ENCODE measurements at regions not wholly inside any gene's neighbourhood (a gene's known extent, or its start where the extent isn't known, plus 50 kb on each side); places are given as distances from the start of the nearest gene placed in this dataset.

- no peak for DNase-seq
Observed at GRCh38 chr16:80418517-80419355, 122.1 kb upstream of the DYNLRB2 start.

GRCh38 chr16:80417706-80418271 is 123.0 kb upstream of the DYNLRB2 start:
- DNase-seq: no peak

- DNase-seq: no peak
Observed at GRCh38 chr16:80408014-80408413, 132.8 kb upstream of the DYNLRB2 start.

GRCh38 chr16:80407265-80407987 is 133.4 kb upstream of the DYNLRB2 start:
- DNase-seq: no peak

DNA sequence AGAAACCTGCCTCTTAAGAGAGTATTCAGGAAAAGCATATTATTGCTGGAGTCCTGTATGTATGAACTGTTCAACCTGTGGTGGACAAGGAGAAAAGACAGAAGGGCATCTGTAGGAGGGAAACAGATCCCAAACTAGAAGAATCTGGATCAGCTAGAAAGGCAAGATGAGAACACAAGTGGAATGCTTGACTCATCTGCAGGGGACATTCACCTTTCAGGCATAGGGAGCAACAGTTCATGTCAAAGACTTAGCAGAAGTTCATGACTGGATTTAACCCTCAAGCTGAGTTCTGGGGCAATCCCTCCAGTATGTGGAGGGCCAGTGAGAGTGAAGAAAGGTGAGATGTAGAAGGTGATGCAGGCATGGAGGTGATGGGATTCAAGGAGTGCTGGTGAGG is 135.9 kb upstream of the DYNLRB2 start:
- no peak for DNase-seq

DNA sequence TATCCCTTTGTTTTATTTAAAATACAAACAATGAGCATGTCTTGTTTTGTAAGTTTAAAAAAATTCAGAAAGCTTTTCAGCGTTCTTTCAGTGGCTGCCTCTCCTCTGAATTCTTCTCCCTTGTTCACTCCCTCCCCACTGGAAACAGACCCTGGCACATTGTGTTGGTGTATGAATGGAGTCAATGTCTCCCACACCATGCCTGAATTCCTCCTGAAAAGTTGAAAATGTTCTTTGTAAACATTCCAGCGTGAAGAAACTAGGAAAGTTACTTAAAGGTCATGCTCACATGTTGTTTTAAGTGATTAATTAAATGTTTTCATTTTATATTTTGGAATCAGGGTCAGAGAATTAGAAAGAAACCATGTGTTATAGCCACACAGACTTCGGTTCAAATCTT is 136.9 kb upstream of the DYNLRB2 start:
- DNase-seq: no peak

- no peak for DNase-seq
Observed at GRCh38 chr16:80390871-80391489, 149.8 kb upstream of the DYNLRB2 start.

DNA sequence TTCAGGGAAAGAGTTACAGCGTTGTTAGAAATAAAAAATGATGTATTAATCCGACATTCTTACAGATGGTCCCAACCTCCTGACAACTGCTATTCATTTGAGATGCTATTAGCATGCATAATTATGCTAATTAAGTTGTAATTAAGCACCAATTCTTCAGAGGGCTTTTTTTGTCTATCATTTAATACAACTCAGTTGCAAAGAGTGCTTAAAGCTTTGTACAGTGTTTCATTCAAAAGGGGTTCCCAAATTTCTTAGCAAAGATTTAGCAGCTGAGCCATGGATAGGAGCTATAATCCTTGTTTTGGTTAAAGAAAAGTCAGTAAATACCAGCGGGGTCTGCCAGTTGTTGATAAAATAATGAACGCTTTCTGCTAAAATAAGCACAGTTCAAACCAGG is 150.7 kb upstream of the DYNLRB2 start:
- no peak for DNase-seq

DNA sequence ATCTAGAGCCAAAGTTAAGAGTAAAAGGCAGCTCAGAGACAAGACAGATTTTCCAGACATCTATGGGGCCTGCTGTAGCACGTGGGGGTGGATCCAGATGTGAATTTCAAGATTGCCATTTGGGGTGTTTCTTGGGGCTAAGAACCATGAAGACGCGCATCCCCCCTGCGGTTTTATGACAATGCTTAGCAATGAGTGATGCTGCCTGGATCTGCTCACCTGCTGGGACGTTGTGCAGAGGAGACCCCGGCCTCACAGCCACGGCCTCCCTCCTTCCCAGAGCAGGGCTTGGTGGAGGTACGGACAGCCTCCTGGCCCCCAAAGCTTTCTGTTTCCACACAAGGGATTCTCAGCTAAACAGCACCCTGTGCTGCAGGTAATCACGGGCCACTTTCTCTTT is 151.5 kb upstream of the DYNLRB2 start:
- no peak for DNase-seq

DNA sequence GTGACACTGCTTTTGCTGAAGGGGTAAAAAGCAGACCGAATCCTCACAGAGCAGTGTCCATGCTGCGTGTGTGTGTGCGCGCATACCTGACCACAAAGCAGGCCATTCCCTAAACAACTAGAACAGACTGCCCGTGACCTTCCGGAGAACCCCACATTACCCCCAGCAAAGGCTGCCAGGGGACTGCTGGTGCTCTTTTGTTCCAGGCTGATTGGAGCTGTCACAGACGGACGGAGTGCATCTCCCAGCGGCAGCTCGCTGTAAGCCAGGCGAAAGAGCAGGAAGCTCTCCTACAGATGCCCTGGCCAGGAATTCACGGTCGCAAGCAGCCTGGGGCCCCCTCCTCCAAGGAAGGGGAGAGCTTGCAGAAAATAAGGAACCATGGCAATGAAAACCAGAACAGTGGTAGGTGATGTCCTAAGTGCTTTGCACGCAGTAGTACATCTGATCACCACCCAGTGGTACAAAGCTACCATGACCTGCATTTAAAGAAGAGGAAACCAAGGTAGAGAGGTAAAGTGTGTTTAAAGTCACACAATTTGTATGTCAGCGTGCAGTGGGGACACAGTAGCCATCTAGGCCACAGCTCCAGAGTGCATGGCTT is 153.4 kb upstream of the DYNLRB2 start:
- no peak for DNase-seq

- no peak for DNase-seq
Observed at GRCh38 chr16:80384862-80385261, 155.9 kb upstream of the DYNLRB2 start.

GRCh38 chr16:80380514-80380913 is 160.3 kb upstream of the DYNLRB2 start:
- no peak for DNase-seq

DNA sequence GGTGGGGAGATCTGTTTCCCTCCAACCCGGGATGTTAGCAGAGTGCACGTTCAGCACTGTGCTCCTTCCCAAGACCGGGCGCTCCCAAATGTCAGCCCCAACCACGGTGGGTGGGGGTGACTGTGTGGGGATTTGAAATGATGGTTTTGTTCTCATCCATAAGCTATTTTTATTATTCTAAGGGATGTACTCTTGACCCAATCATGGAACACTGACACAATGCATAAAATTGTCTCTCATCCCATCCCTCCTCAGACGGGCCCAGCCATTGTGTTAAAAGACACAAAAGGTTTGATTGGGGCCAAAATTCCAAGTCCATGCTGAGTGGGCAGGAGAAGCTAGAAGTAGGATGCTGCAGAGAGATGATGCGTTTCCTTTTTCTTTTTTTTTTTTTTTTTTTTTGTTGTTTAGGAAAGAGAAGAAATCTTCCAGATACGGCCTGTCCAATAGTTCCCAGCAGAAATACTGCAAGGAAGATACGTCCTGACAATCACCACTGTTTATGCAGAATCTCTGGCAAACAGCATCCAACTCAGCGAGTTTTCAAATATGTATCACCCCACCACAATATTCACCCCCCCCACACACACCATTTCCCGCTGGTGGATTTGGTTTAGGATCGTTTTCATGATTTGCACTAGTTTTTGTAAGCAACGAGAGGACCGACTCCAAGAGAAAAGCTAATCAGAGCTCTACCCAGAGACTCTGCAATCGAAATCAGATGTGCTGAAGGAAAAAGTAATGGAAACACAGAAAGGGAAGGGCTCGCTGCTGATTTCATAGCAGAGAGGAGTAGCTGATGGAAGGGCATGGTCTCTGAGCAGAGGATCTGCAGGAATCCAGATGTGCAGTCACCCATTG is 163.5 kb upstream of the DYNLRB2 start:
- no peak for DNase-seq

GRCh38 chr16:80375973-80376372 is 164.8 kb upstream of the DYNLRB2 start:
- DNase-seq: no peak

DNA sequence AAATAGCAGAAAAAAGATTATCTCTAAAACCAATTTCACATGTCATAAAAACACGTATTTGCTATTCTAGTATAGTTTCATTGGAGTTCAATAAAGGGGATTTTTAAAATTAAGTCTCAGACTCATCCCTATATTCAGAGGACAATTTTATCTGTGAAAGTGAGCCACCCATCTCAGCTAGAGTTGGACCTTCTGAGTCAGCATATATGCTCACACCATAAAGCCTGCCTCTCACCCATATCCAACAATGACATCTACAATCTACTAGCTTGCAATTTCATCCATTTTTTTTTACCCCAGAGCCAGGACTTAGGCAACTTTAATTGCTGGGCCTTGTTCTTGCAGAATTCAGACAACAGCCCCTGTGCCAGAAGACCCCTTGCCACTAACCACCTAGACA is 165.3 kb upstream of the DYNLRB2 start:
- DNase-seq: no peak

GRCh38 chr16:80372341-80372740 is 168.5 kb upstream of the DYNLRB2 start:
- no peak for DNase-seq

- no peak for DNase-seq
Observed at GRCh38 chr16:80369138-80369958, 171.4 kb upstream of the DYNLRB2 start.

DNA sequence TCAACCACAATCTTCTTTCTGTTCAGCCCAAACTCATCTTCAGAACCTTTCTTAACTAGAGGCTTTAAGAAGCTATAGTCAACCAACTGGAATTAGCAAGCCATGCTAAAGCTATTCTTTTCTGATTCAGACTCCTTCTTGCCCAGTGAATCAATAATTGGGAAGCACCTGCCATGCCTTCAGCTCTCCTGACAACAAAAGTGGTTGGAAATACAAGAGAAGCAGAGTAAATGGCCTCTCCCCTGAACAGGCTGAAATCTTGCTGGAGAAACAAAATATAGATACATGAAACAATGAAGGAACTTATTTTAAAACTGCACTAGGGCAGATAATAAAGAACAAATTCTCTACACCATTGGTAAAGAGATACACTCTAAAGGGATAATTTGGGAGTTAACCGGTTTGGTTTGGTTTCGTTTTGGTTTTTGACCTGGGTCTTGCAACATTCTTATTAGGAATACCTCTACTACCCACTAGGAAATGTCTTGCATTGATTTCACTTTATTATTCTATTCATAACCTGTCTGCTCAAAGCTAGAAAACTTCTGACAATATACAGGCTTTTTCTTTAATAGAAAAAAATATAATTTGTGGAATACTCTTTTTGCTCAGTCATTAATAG is 173.6 kb upstream of the DYNLRB2 start:
- DNase-seq: no peak

DNA sequence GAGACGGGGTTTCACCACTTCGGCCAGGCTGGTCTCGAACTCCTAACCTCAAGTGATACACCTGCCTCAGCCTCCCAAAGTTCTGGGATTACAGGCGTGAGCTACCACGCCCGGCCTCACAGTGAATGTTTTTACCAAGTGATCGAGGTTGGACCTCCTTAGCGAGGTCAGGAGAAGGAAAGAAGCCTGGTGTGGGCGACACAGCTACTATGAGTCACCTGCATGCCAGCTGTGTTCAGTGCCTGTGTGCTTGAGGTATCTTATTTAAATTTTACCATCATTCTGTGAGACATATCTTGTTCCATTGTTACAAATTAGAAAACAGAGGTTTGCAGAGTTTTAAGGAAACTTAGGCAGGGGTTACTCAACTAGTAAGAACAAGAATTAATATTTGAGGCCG is 174.8 kb upstream of the DYNLRB2 start:
- no peak for DNase-seq

DNA sequence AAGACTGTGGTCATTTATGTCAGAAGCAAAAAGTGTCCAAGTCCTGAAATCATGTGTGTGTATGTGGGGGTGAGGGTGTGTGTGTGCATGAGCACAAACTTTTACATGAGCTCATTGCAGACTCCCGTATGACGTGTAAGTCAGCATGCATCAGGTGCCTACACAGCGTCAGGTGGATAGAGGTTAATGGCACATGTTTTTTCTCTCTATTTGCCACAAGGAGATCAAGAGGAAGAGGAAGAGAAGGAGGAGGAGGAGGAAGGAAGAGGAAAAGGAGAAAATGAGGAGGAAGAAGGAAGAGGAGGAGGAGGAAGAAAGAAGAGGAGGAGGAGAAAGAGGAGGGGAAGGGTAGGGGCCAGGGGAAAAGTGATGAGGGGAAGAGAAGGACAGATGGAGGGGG is 178.0 kb upstream of the DYNLRB2 start:
- DNase-seq: no peak

DNA sequence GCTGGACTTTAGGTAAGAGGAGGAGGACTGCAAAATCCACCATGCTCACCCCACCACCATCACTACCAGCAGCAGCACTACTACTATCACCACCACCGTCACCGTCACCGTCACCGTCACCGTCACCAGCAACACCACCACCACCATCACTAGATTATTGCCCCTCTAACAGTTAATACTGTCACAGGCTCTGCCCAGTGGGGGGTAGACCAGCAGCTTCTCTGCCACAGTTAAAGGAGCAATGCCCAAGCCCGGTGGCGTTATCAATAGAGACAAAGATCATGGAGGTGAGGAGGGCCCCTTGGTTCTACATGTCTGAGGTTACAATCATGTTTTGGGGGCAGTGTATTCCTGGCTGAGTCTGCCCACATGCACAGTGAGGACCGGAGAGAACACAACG is 184.4 kb upstream of the DYNLRB2 start:
- DNase-seq: no peak

All from inflammatory macrophage treated with lipopolysaccharide for 4 hours (primary cell).